ENCODE measurements at regions not wholly inside any gene's neighbourhood (a gene's known extent, or its start where the extent isn't known, plus 50 kb on each side); places are given as distances from the start of the nearest gene placed in this dataset.
"Not testable (repeated sequence)": the region's sequence is repeated elsewhere in the genome, so short reads cannot be mapped to it uniquely, and the experiment has no call there.

- TF ChIP-seq CTCF (IDR thresholded peaks at IDR 0.05; ENCODE audit: low read depth, low read length, missing control alignments), result no peak
- DNase-seq (ENCODE audit: low read depth), result no peak
- no peak overlapping the region for H3K4me3 ChIP-seq (ENCODE audit: low read depth, low read length)
These were observed 348.8 kb upstream of the SLITRK5 start for GRCh38 chr13:87322386-87322785.

- no peak for TF ChIP-seq CTCF (IDR thresholded peaks at IDR 0.05; ENCODE audit: low read depth, low read length, missing control alignments)
- no peak for DNase-seq (ENCODE audit: low read depth)
- H3K4me3 ChIP-seq (ENCODE audit: low read depth, low read length), result no peak overlapping the region
These were observed 346.6 kb upstream of the SLITRK5 start for GRCh38 chr13:87324558-87324957.

GRCh38 chr13:87331178-87331577 lies 340.0 kb upstream of the SLITRK5 start:
- no peak for DNase-seq (ENCODE audit: low read depth)
- TF ChIP-seq CTCF (IDR thresholded peaks at IDR 0.05; ENCODE audit: low read depth, low read length, missing control alignments), result no peak
- no peak overlapping the region for H3K4me3 ChIP-seq (ENCODE audit: low read depth, low read length)

GRCh38 chr13:87333599-87333998 lies 337.6 kb upstream of the SLITRK5 start:
- no peak for TF ChIP-seq CTCF (IDR thresholded peaks at IDR 0.05; ENCODE audit: low read depth, low read length, missing control alignments)
- H3K4me3 ChIP-seq (ENCODE audit: low read depth, low read length), result no peak overlapping the region

GRCh38 chr13:87334176-87334575 lies 337.0 kb upstream of the SLITRK5 start:
- DNase-seq (ENCODE audit: low read depth), result no peak
- H3K4me3 ChIP-seq (ENCODE audit: low read depth, low read length), result no peak overlapping the region

More at GRCh38 chr13:87333599-87333998, 337.6 kb upstream of the SLITRK5 start:
- no peak for DNase-seq (ENCODE audit: low read depth)

GRCh38 chr13:87336346-87336889 lies 334.8 kb upstream of the SLITRK5 start:
- not testable (repeated sequence) for H3K4me3 ChIP-seq (ENCODE audit: low read depth, low read length); DNase-seq (ENCODE audit: low read depth)

More at GRCh38 chr13:87334176-87334575, 337.0 kb upstream of the SLITRK5 start:
- no peak for TF ChIP-seq CTCF (IDR thresholded peaks at IDR 0.05; ENCODE audit: low read depth, low read length, missing control alignments)

GRCh38 chr13:87344176-87344575 lies 327.0 kb upstream of the SLITRK5 start:
- no peak overlapping the region for H3K4me3 ChIP-seq (ENCODE audit: low read depth, low read length)
- TF ChIP-seq CTCF (IDR thresholded peaks at IDR 0.05; ENCODE audit: low read depth, low read length, missing control alignments), result no peak
- no peak for DNase-seq (ENCODE audit: low read depth)
